ENCODE measurements at regions not wholly inside any gene's neighbourhood (a gene's known extent, or its start where the extent isn't known, plus 50 kb on each side); places are given as distances from the start of the nearest gene placed in this dataset.

- CTCF ChIA-PET (ENCODE audit: partially characterized antibody): no interaction called here
- POLR2A ChIA-PET (ENCODE audit: partially characterized antibody): no interaction called here
- TF ChIP-seq ASH2L (IDR thresholded peaks at IDR 0.05; ENCODE audit: low read length) (no peak), JUND (IDR thresholded peaks at IDR 0.05; ENCODE audit: low read length) (no peak), RAD21 (IDR thresholded peaks at IDR 0.05 in 1 of 2, conservative IDR thresholded peaks at IDR 0.05 in 1 of 2; ENCODE audit: low read depth in 2 of 2, low read length in 2 of 2) (no peak), ATF2 (IDR thresholded peaks at IDR 0.05; ENCODE audit: low read length) (no peak), MAX (IDR thresholded peaks at IDR 0.05) (no peak)
Measured at GRCh38 chr3:102699104-102699818, 264.4 kb downstream of the ZPLD1 start.

More at GRCh38 chr3:102699104-102699818, 264.4 kb downstream of the ZPLD1 start:
- Histone ChIP-seq H3K18ac (ENCODE audit: extremely low read depth, low read length) (no peak overlapping the region), H3K9me3 (ENCODE audit: insufficient read depth in 2 of 2, low read depth in 1 of 2, low read length in 1 of 2) (peaks cover 2 to 4% of the 10 kb centered on the region in 2 experiments; a peak in 1 of 4 replicates), H2AFZ (ENCODE audit: low read length) (0 out of 2 replicates have a peak overlapping the region, but pooled peaks have one; percentile 30), H3K4ac (replicated peaks; ENCODE audit: insufficient read length, low read depth, low read length) (no peak overlapping the region), H3K4me2 (ENCODE audit: insufficient read depth in 1 of 2, low read depth in 2 of 2, low read length in 2 of 2) (no peak overlapping the region), H3K14ac (ENCODE audit: insufficient read length) (no peak overlapping the region), H3K27me3 (replicated peaks in 1 of 4; ENCODE audit: control insufficient read depth in 3 of 4, extremely low read depth in 1 of 4, insufficient read depth in 3 of 4, low read length in 3 of 4) (no peaks in the 10 kb centered on the region; a peak in 1 of 7 replicates), H2BK12ac (ENCODE audit: low read depth, low read length) (no peak overlapping the region), H2BK5ac (ENCODE audit: low read depth, low read length) (no peak overlapping the region), H2AK5ac (ENCODE audit: low read depth, low read length) (no peak overlapping the region), H4K5ac (ENCODE audit: insufficient read length, low read depth, low read length) (no peak overlapping the region), H4K91ac (replicated peaks; ENCODE audit: insufficient read length, low read length) (no peak overlapping the region), H3K79me2 (ENCODE audit: control insufficient read depth in 1 of 2, insufficient read depth in 2 of 2, low read length in 2 of 2) (no peaks in the 10 kb centered on the region), H4K8ac (ENCODE audit: extremely low read depth, insufficient read depth, low read length) (no peak overlapping the region), H4K20me1 (replicated peaks in 1 of 2; ENCODE audit: control insufficient read depth in 1 of 2, insufficient read depth in 2 of 2, low read length in 2 of 2) (no peaks in the 10 kb centered on the region), H3K27ac (ENCODE audit: low read depth, low read length) (no peak overlapping the region), H3K23ac (ENCODE audit: insufficient read length) (no peak overlapping the region), H3K36me3 (ENCODE audit: control insufficient read depth in 2 of 4, insufficient read depth in 4 of 4, low read length in 3 of 4) (no peaks in the 10 kb centered on the region), H3K56ac (replicated peaks; ENCODE audit: insufficient read length, low read depth, low read length) (no peak overlapping the region), H3K9ac (replicated peaks in 1 of 4; ENCODE audit: extremely low read depth in 1 of 4, low read depth in 3 of 4, low read length in 3 of 4) (no peak overlapping the region), H3K23me2 (ENCODE audit: low read depth, low read length) (no peaks in the 10 kb centered on the region; the same call in 1 of the 2 replicates), H2BK120ac (replicated peaks; ENCODE audit: low read depth, low read length) (no peak overlapping the region), H3K79me1 (ENCODE audit: low read depth, low read length) (no peaks in the 10 kb centered on the region), H3K4me3 (ENCODE audit: extremely low read depth in 1 of 4, insufficient read depth in 2 of 4, low read depth in 3 of 4, low read length in 4 of 4) (no peak overlapping the region), H2BK20ac (ENCODE audit: low read length) (no peak overlapping the region), H3K4me1 (replicated peaks in 1 of 4; ENCODE audit: control insufficient read depth in 3 of 4, insufficient read depth in 4 of 4, low read length in 3 of 4) (no peaks in the 10 kb centered on the region), H2BK15ac (ENCODE audit: low read length) (no peak overlapping the region)
- FAIRE-seq (no peak), DNase-seq (ENCODE audit: low read depth in 1 of 2, low spot score in 2 of 2) (no peak)
- WGBS, 2 experiments (ENCODE audit: extremely low coverage in 1 of 2, insufficient coverage in 1 of 2, insufficient read length in 1 of 2, insufficient replicate concordance in 2 of 2, low coverage in 1 of 2, low lambda C conversion rate in 2 of 2, missing lambda C conversion rate in 1 of 2): 87% methylated on average over 5 of the region's 5 CpGs; no CpG with 5 or more reads in 1 of the 2 experiments
